Mesenchymal stem cell (in vitro differentiated cells and primary cell): ENCODE measurements at regions not wholly inside any gene's neighbourhood (a gene's known extent, or its start where the extent isn't known, plus 50 kb on each side); places are given as distances from the start of the nearest gene placed in this dataset.

ENCODE experiments used
- DNase-seq: peaks from one replicate; pipeline ENCODE4 v3.0.0-alpha.2; 2013
- H2AFZ ChIP-seq: one replicate; pipeline ENCODE4 v1.6.1; 2013; ENCODE audit warnings: low read depth, mild to moderate bottlenecking, control low read depth, inconsistent platforms, low read length, moderate library complexity
- H2AK5ac ChIP-seq: 2 replicates; pipeline ENCODE4 v1.6.1; 2013; ENCODE audit warnings: low read length, moderate library complexity, mild to moderate bottlenecking, inconsistent platforms; ENCODE audit not compliant: severe bottlenecking
- H2BK120ac ChIP-seq: one replicate; pipeline ENCODE4 v1.6.1; 2013; ENCODE audit warnings: low read depth, mild to moderate bottlenecking, inconsistent platforms, low read length, moderate library complexity
- H2BK12ac ChIP-seq, 2 experiments: one replicate each; pipeline ENCODE4 v1.6.1; 2013; ENCODE audit warnings: inconsistent platforms in 2 of 2, low read length in 2 of 2, mild to moderate bottlenecking in 2 of 2, moderate library complexity in 2 of 2, control low read depth in 1 of 2
- H2BK15ac ChIP-seq: one replicate; pipeline ENCODE4 v1.6.1; 2013; ENCODE audit warnings: mild to moderate bottlenecking, low read depth, inconsistent platforms; ENCODE audit not compliant: poor library complexity, severe bottlenecking
- H2BK5ac ChIP-seq: 2 replicates; pipeline ENCODE4 v1.6.1; 2013; ENCODE audit warnings: low read depth, mild to moderate bottlenecking, low read length, control low read depth, inconsistent platforms; ENCODE audit not compliant: poor library complexity, severe bottlenecking
- H3K14ac ChIP-seq, 2 experiments: one replicate each; pipeline ENCODE4 v1.6.1; 2013; ENCODE audit warnings: inconsistent platforms in 2 of 2, low read length in 2 of 2, control low read depth in 1 of 2, mild to moderate bottlenecking in 1 of 2, moderate library complexity in 1 of 2
- H3K18ac ChIP-seq, 2 experiments: one replicate each; pipeline ENCODE4 v1.6.1; 2013; ENCODE audit warnings: inconsistent platforms in 2 of 2, low read length in 2 of 2, control low read depth in 1 of 2, low read depth in 1 of 2, mild to moderate bottlenecking in 1 of 2
- H3K23ac ChIP-seq, 2 experiments: one replicate each; pipeline ENCODE4 v1.6.1; 2013; ENCODE audit warnings: inconsistent platforms in 2 of 2, low read length in 2 of 2, mild to moderate bottlenecking in 2 of 2, moderate library complexity in 2 of 2, control low read depth in 1 of 2
- H3K27ac ChIP-seq: 2 replicates; pipeline ENCODE4 v1.5.1; 2013; ENCODE audit warnings: mild to moderate bottlenecking, moderate library complexity, low read length, control low read depth, inconsistent platforms; ENCODE audit not compliant: poor library complexity, severe bottlenecking
- H3K27me3 ChIP-seq, 2 experiments: 2 replicates each; pipeline versions ENCODE4 v1.6.1 to v1.7.0; 2013; ENCODE audit warnings: low read length in 2 of 2, mild to moderate bottlenecking in 2 of 2, moderate library complexity in 2 of 2, control low read depth in 1 of 2, inconsistent platforms in 1 of 2; ENCODE audit not compliant: control insufficient read depth in 1 of 2, insufficient read depth in 1 of 2
- H3K36me3 ChIP-seq, 2 experiments: 2 replicates each; pipeline versions ENCODE4 v1.6.1 to v1.7.0; 2013; ENCODE audit warnings: low read length in 2 of 2, control low read depth in 1 of 2, inconsistent platforms in 1 of 2, low read depth in 1 of 2, mild to moderate bottlenecking in 1 of 2; ENCODE audit not compliant: insufficient read depth in 2 of 2, control insufficient read depth in 1 of 2
- H3K4ac ChIP-seq, 2 experiments: one replicate each; pipeline ENCODE4 v1.6.1; 2013; ENCODE audit warnings: inconsistent platforms in 2 of 2, low read length in 2 of 2, mild to moderate bottlenecking in 2 of 2, moderate library complexity in 2 of 2, control low read depth in 1 of 2, low read depth in 1 of 2
- H3K4me1 ChIP-seq: 2 replicates; pipeline ENCODE4 v1.6.1; 2013; ENCODE audit warnings: low read depth, low read length, control low read depth; ENCODE audit not compliant: control insufficient read depth, insufficient read depth
- H3K4me2 ChIP-seq: 2 replicates; pipeline ENCODE4 v1.6.1; 2013; ENCODE audit warnings: low read length, mild to moderate bottlenecking, inconsistent platforms; ENCODE audit not compliant: poor library complexity, severe bottlenecking
- H3K4me3 ChIP-seq, 2 experiments: 2 replicates each; pipeline versions ENCODE4 v1.5.1 to v1.7.0; 2013; ENCODE audit warnings: low read length in 2 of 2, mild to moderate bottlenecking in 2 of 2, control low read depth in 1 of 2, low read depth in 1 of 2; ENCODE audit not compliant: insufficient read depth in 1 of 2
- H3K79me1 ChIP-seq: replicated peaks from 2 replicates; pipeline ENCODE4 v1.6.1; 2013; ENCODE audit warnings: mild to moderate bottlenecking, control low read depth, low read length, inconsistent platforms; ENCODE audit not compliant: poor library complexity, severe bottlenecking
- H3K9ac ChIP-seq: 2 replicates; pipeline ENCODE4 v1.7.0; 2013; ENCODE audit warnings: mild to moderate bottlenecking, low read length, moderate library complexity
- H3K9me3 ChIP-seq: 2 replicates; pipeline ENCODE4 v1.7.0; 2013; ENCODE audit warnings: mild to moderate bottlenecking, low read length; ENCODE audit not compliant: control insufficient read depth
- H4K8ac ChIP-seq: one replicate; pipeline ENCODE4 v1.6.1; 2013; ENCODE audit warnings: inconsistent platforms, mild to moderate bottlenecking, low read length, moderate library complexity
- H4K91ac ChIP-seq: one replicate; pipeline ENCODE4 v1.6.1; 2013; ENCODE audit warnings: mild to moderate bottlenecking, low read length, inconsistent platforms
- WGBS: methylation state at CpG from one replicate; pipeline ENCODE4 v1.1.7; 2013; ENCODE audit warnings: mixed read lengths; 5-methylcytosine and 5-hydroxymethylcytosine counted together

DNA sequence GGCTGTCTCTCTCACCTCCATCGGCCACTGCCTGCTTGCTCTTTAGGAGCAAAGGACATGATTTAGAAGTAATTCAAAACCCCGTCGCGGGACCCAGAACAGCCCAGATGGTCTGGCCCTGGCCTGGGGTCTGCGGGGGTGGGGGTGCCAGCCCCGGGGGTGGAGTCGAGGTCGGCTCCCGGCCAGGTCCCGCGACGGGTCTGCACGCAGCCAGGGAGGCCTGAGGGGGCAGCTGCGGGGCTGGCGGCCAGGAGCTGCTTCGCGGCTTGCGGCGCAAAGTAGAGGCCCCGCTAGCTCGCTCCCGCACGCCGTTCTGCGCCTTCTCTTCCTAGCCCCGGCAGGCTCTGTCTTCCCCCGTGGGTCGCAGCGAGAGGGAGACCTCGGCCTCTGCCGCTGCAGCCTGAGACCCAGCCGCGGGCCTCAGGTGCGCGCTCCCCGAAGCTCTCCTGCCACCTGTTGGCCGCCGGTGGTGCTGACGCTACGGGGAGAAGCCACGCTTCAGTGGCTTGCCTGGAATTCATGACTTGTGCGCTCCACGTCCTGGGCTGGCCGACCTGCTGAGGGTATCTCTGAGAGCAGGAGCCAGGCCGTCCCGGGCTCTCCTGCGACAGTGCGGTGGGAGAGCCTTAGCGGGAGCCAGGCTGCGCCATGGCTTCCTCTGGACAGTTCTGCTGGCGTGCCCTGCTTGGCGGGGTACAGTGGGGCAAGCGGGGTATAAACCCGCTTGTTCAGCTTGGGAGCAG is 157.2 kb upstream of the PITX1 start:
- peak; percentile 73 for DNase-seq
- peak overlapping the region; percentile 88 for H4K91ac ChIP-seq

DNA sequence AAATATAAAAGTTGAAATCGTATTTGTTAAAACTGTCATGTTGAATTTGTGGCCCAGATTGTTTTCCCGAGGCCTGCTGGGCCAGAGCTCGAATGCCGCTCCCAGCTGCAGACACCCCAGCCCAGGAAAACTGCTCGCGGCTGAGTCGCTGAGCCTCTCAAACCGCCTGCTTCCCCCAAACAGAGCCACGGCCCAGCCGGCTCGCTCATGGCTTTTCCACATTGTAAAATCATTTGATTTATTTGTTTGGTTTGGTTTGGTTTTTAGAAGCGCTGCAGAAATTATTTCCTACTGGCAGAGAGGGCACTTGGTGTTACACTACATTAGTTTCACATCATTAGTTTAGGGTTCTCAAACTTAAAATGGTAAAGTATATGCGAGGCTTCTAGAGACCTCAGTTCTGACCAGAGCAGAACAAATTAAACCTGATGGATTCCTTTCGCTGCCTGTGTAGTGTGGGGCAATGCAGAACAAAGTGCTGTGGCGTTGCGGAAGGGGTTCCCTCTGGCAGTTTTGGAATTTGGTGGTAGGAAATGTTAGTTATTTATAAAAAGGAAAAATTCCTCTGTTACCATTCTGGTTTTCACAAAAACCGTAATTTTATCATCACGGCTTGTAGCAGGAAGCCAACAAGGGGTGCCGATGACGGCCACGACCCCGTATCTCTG is 156.5 kb upstream of the PITX1 start:
- WGBS, result 74% methylated on average over 18 of the region's 22 CpGs
- H3K4me2 ChIP-seq, result peak overlapping the region; percentile 86
- H4K8ac ChIP-seq, result no peak overlapping the region
- H3K36me3 ChIP-seq, result no peaks in the 10 kb centered on the region
- no peaks in the 10 kb centered on the region for H3K79me1 ChIP-seq
- no peak overlapping the region for H2BK5ac ChIP-seq
- no peak overlapping the region for H4K91ac ChIP-seq
- no peak for DNase-seq
- H3K27ac ChIP-seq, result no peak overlapping the region
- no peak overlapping the region for H3K14ac ChIP-seq
- H3K9me3 ChIP-seq, result no peaks in the 10 kb centered on the region
- no peak overlapping the region for H3K4ac ChIP-seq
- H3K23ac ChIP-seq, result no peak overlapping the region
- H2BK15ac ChIP-seq, result no peak overlapping the region
- H2AFZ ChIP-seq, result no peak overlapping the region
- peaks cover 0 to 15% of the 10 kb centered on the region in 2 experiments for H3K27me3 ChIP-seq
- peaks cover 8% of the 10 kb centered on the region for H3K4me1 ChIP-seq
- H2BK12ac ChIP-seq, result peak overlapping the region in 1 of 2 experiments; percentile 65
- H3K9ac ChIP-seq, result peak overlapping the region; percentile 36
- H3K18ac ChIP-seq, result no peak overlapping the region
- peak overlapping the region; percentile 28 to 69 for H3K4me3 ChIP-seq
- H2AK5ac ChIP-seq, result no peak overlapping the region
- H2BK120ac ChIP-seq, result peak overlapping the region; percentile 62

More for the DNA sequence above, 157.2 kb upstream of the PITX1 start:
- WGBS, result 11% methylated on average over 52 of the region's 54 CpGs
- Histone ChIP-seq H3K23ac (no peak overlapping the region), H2AK5ac (no peak overlapping the region), H3K27me3 (peaks cover 0 to 15% of the 10 kb centered on the region in 2 experiments), H3K18ac (peak overlapping the region; percentile 75 to 81), H3K4me2 (peak overlapping the region; percentile 86), H3K4me3 (peak overlapping the region; percentile 44 to 69), H3K27ac (no peak overlapping the region), H2BK120ac (peak overlapping the region; percentile 62), H3K4ac (peak overlapping the region; percentile 51 to 71), H3K36me3 (no peaks in the 10 kb centered on the region), H2AFZ (no peak overlapping the region), H3K79me1 (no peaks in the 10 kb centered on the region), H3K9me3 (no peaks in the 10 kb centered on the region), H3K14ac (no peak overlapping the region), H3K4me1 (peaks cover 8% of the 10 kb centered on the region), H2BK12ac (peak overlapping the region; percentile 28 to 65), H2BK5ac (no peak overlapping the region), H2BK15ac (peak overlapping the region; percentile 3), H3K9ac (peak overlapping the region; percentile 36), H4K8ac (peak overlapping the region; percentile 76)

DNA sequence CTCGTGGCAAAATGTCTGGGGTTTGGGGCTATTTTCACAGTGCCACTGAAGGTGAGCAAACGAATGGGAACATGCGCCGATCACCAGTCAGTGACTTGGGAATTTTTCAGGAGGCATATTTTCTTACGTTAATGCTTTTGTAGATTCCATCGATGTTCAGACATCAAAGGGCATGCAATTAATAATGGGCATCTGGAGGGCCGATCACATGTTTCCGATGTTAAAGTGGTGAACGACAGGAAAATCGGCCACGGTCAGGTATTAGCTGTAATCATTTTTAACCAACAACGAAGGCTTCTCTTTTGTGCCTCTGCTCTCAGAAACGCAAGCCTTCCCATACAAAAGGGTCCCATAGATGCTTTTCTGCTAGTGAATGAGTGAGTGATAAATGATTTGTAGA is 155.0 kb upstream of the PITX1 start:
- Histone ChIP-seq H2BK12ac (no peak overlapping the region), H3K23ac (no peak overlapping the region), H3K9me3 (peaks cover 3% of the 10 kb centered on the region), H3K79me1 (no peaks in the 10 kb centered on the region), H2AFZ (no peak overlapping the region), H2BK120ac (no peak overlapping the region), H2BK5ac (no peak overlapping the region), H3K4ac (no peak overlapping the region), H3K14ac (no peak overlapping the region), H3K4me1 (peaks cover 8% of the 10 kb centered on the region), H3K36me3 (no peaks in the 10 kb centered on the region), H3K4me2 (no peak overlapping the region), H2BK15ac (no peak overlapping the region), H4K8ac (no peak overlapping the region), H3K27me3 (peaks cover 0 to 16% of the 10 kb centered on the region in 2 experiments), H3K9ac (no peak overlapping the region), H3K18ac (no peak overlapping the region), H3K4me3 (no peak overlapping the region), H2AK5ac (no peak overlapping the region), H4K91ac (no peak overlapping the region), H3K27ac (no peak overlapping the region)
- DNase-seq, result no peak
- WGBS, result 95% methylated on average over 13 of the region's 13 CpGs

DNA sequence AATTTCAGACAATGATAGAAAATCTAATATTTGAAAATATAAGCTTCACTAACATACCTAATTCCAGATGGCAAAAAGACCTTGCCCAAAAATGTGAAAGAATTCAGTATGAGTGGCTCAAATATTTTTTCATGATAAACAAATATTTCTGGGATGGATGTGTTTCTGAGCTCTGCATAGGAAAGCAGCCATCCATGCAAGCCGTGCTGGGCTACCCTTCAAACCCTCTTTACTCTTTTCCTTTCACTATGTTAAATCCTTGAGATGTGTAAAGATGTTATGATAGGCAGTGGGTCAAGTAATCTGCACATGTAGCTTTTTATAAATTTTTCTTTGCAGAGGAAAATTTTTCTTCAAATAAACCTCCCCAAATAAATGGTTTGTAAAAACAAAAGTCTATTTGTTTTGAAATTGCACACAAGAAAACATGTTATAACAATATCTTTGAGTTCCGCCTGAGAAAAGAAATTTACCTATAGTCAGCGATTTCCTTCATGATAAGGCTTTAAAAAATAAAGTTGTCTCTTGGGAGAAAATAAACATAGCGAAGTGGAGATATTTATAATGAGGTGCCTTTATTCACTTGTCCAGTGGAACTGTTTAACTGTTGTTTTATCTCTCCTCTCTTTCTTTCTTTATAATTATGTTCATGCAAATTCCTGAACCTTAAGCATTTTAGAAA is 154.3 kb upstream of the PITX1 start:
- Histone ChIP-seq H3K27ac (no peak overlapping the region), H2AFZ (no peak overlapping the region), H3K14ac (no peak overlapping the region), H3K18ac (no peak overlapping the region), H3K4me3 (no peak overlapping the region), H2BK15ac (no peak overlapping the region), H3K9me3 (peaks cover 3% of the 10 kb centered on the region), H2AK5ac (no peak overlapping the region), H3K36me3 (no peaks in the 10 kb centered on the region), H2BK12ac (no peak overlapping the region), H4K91ac (no peak overlapping the region), H3K4me1 (peaks cover 8% of the 10 kb centered on the region), H3K9ac (no peak overlapping the region), H2BK5ac (no peak overlapping the region), H3K79me1 (no peaks in the 10 kb centered on the region), H3K4me2 (no peak overlapping the region), H4K8ac (no peak overlapping the region), H2BK120ac (no peak overlapping the region), H3K23ac (no peak overlapping the region), H3K4ac (no peak overlapping the region), H3K27me3 (peaks cover 0 to 18% of the 10 kb centered on the region in 2 experiments)
- no peak for DNase-seq
- WGBS, result 100% methylated on average over 2 of the region's 4 CpGs
